ENCODE measurements at regions not wholly inside any gene's neighbourhood (a gene's known extent, or its start where the extent isn't known, plus 50 kb on each side); places are given as distances from the start of the nearest gene placed in this dataset.

DNA sequence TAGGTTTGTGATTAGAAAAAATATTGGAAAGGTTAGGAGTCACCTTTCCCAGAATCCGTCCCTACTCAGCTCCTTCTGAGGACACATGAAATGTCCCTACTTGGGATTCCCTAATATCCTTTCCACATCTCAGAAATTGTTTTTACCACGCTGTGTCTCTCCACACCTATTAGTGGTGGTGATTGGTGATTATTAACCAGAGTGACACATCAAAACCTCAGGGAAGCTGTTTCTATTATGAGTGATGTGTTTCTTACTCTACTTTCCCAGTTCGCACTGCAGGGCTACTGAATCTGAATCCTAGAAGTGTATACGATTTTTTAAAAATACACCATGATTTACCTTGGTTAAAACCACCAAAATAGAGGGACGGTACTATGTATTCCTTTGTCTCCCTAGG lies 460.8 kb downstream of the TBC1D4 start:
- H4K20me1 ChIP-seq (ENCODE audit: insufficient read depth, low read length): no peaks in the 10 kb centered on the region
- TF ChIP-seq EZH2 (IDR thresholded peaks at IDR 0.05; ENCODE audit: borderline replicate concordance, low read length): no peak
- TF ChIP-seq, protein P1, sequence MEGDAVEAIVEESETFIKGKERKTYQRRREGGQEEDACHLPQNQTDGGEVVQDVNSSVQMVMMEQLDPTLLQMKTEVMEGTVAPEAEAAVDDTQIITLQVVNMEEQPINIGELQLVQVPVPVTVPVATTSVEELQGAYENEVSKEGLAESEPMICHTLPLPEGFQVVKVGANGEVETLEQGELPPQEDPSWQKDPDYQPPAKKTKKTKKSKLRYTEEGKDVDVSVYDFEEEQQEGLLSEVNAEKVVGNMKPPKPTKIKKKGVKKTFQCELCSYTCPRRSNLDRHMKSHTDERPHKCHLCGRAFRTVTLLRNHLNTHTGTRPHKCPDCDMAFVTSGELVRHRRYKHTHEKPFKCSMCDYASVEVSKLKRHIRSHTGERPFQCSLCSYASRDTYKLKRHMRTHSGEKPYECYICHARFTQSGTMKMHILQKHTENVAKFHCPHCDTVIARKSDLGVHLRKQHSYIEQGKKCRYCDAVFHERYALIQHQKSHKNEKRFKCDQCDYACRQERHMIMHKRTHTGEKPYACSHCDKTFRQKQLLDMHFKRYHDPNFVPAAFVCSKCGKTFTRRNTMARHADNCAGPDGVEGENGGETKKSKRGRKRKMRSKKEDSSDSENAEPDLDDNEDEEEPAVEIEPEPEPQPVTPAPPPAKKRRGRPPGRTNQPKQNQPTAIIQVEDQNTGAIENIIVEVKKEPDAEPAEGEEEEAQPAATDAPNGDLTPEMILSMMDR (IDR thresholded peaks at IDR 0.05; ENCODE audit: low read length): no peak

GRCh38 chr13:75016225-75016624 lies 465.7 kb downstream of the TBC1D4 start:
- Histone ChIP-seq H3K79me2 (ENCODE audit: insufficient read depth, low read length) (no peaks in the 10 kb centered on the region), H3K36me3 (ENCODE audit: insufficient read depth, low read length) (no peaks in the 10 kb centered on the region), H3K4me2 (ENCODE audit: low read length) (no peak overlapping the region), H3K4me1 (ENCODE audit: insufficient read depth, low read length, severe bottlenecking) (no peaks in the 10 kb centered on the region), H3K9me3 (ENCODE audit: low read length) (no peaks in the 10 kb centered on the region), H3K27ac (ENCODE audit: low read depth, low read length, poor library complexity, severe bottlenecking) (no peak overlapping the region), H3F3A (ENCODE audit: insufficient read depth, low read length) (no peaks in the 10 kb centered on the region), H3K9ac (ENCODE audit: low read length) (no peak overlapping the region), H3K27me3 (ENCODE audit: insufficient read depth, low read length) (no peaks in the 10 kb centered on the region), H3K9me2 (ENCODE audit: low read depth, low read length) (no peaks in the 10 kb centered on the region), H4K20me1 (ENCODE audit: insufficient read depth, low read length) (no peaks in the 10 kb centered on the region), H3K4me3 (ENCODE audit: low read depth, low read length, poor library complexity, severe bottlenecking) (no peak overlapping the region), H2AFZ (ENCODE audit: low read length) (no peak overlapping the region)
- TF ChIP-seq EZH2 (IDR thresholded peaks at IDR 0.05; ENCODE audit: borderline replicate concordance, low read length): no peak
- TF ChIP-seq, protein P1 (IDR thresholded peaks at IDR 0.05; ENCODE audit: low read length): no peak

More for the DNA sequence above, 460.8 kb downstream of the TBC1D4 start:
- H3K4me1 ChIP-seq (ENCODE audit: insufficient read depth, low read length, severe bottlenecking): no peaks in the 10 kb centered on the region
- H3K9me3 ChIP-seq (ENCODE audit: low read length): no peaks in the 10 kb centered on the region
- H3K4me3 ChIP-seq (ENCODE audit: low read depth, low read length, poor library complexity, severe bottlenecking): no peak overlapping the region
- H3K27ac ChIP-seq (ENCODE audit: low read depth, low read length, poor library complexity, severe bottlenecking): no peak overlapping the region
- H3K36me3 ChIP-seq (ENCODE audit: insufficient read depth, low read length): no peaks in the 10 kb centered on the region
- H3K9me2 ChIP-seq (ENCODE audit: low read depth, low read length): no peaks in the 10 kb centered on the region
- no peaks in the 10 kb centered on the region; the same call in 1 of the 2 replicates for H3K27me3 ChIP-seq (ENCODE audit: insufficient read depth, low read length)
- no peaks in the 10 kb centered on the region for H3F3A ChIP-seq (ENCODE audit: insufficient read depth, low read length)
- H2AFZ ChIP-seq (ENCODE audit: low read length): no peak overlapping the region
- H3K4me2 ChIP-seq (ENCODE audit: low read length): no peak overlapping the region
- H3K9ac ChIP-seq (ENCODE audit: low read length): no peak overlapping the region
- no peaks in the 10 kb centered on the region for H3K79me2 ChIP-seq (ENCODE audit: insufficient read depth, low read length)

DNA sequence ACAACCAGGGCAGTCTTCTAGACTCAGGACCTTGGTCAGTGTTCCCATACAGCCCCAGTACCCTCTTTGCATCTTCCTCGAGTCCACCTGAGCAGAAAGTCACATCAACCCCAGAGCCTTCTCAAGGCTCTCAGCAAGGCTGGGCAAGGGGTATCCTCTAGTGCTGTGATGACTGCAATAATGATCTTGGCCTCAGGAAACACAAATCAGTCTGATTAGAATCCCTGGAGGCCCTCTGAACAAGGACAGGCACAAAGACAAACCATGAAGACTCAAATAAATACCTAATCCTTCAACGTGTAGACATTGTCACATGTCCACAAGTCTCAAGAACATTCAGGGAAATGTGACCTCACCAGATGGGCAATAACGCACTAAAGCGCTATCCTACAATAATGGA lies 468.2 kb downstream of the TBC1D4 start:
- Histone ChIP-seq H3K36me3 (ENCODE audit: insufficient read depth, low read length) (no peaks in the 10 kb centered on the region), H3K9ac (ENCODE audit: low read length) (no peak overlapping the region), H3K4me3 (ENCODE audit: low read depth, low read length, poor library complexity, severe bottlenecking) (no peak overlapping the region), H3K9me3 (ENCODE audit: low read length) (no peaks in the 10 kb centered on the region), H3K27ac (ENCODE audit: low read depth, low read length, poor library complexity, severe bottlenecking) (no peak overlapping the region), H3K79me2 (ENCODE audit: insufficient read depth, low read length) (no peaks in the 10 kb centered on the region), H3K4me2 (ENCODE audit: low read length) (no peak overlapping the region), H2AFZ (ENCODE audit: low read length) (no peak overlapping the region), H3K4me1 (ENCODE audit: insufficient read depth, low read length, severe bottlenecking) (no peaks in the 10 kb centered on the region), H3K9me2 (ENCODE audit: low read depth, low read length) (no peaks in the 10 kb centered on the region), H3F3A (ENCODE audit: insufficient read depth, low read length) (no peaks in the 10 kb centered on the region), H3K27me3 (ENCODE audit: insufficient read depth, low read length) (no peaks in the 10 kb centered on the region), H4K20me1 (ENCODE audit: insufficient read depth, low read length) (no peaks in the 10 kb centered on the region)
- TF ChIP-seq EZH2 (IDR thresholded peaks at IDR 0.05; ENCODE audit: borderline replicate concordance, low read length): no peak
- TF ChIP-seq, protein P1 (IDR thresholded peaks at IDR 0.05; ENCODE audit: low read length): no peak

Measured in OCI-LY1 (cell line).